GM12873 (cell line): ENCODE measurements at regions not wholly inside any gene's neighbourhood (a gene's known extent, or its start where the extent isn't known, plus 50 kb on each side); places are given as distances from the start of the nearest gene placed in this dataset.

Experiments used
- CTCF ChIP-seq: IDR thresholded peaks from 2 replicates; pipeline ENCODE4 v1.5.1; 2012; ENCODE audit warnings: low read depth, mild to moderate bottlenecking, moderate library complexity, low read length, control low read depth; ENCODE audit not compliant: insufficient read depth; ENCODE audit errors: missing control alignments

- TF ChIP-seq CTCF = no peak
Observed at GRCh38 chr5:57911438-57911837, 428.8 kb upstream of the ACTBL2 start.

GRCh38 chr5:57906671-57907070 lies 424.1 kb upstream of the ACTBL2 start:
- TF ChIP-seq CTCF = no peak

GRCh38 chr5:57903458-57903857 lies 420.8 kb upstream of the ACTBL2 start:
- no peak for TF ChIP-seq CTCF

GRCh38 chr5:57902095-57902494 lies 419.5 kb upstream of the ACTBL2 start:
- TF ChIP-seq CTCF = no peak

GRCh38 chr5:57900381-57900944 lies 417.9 kb upstream of the ACTBL2 start:
- TF ChIP-seq CTCF = no peak

- TF ChIP-seq CTCF = no peak
Observed at GRCh38 chr5:57896576-57896975, 414.0 kb upstream of the ACTBL2 start.

- no peak for TF ChIP-seq CTCF
Observed at GRCh38 chr5:57895766-57896165, 413.2 kb upstream of the ACTBL2 start.
